Epithelial cell of proximal tubule (primary cell): ENCODE measurements at regions not wholly inside any gene's neighbourhood (a gene's known extent, or its start where the extent isn't known, plus 50 kb on each side); places are given as distances from the start of the nearest gene placed in this dataset.

Experiments used
- DNase-seq: peaks from one replicate; pipeline ENCODE4 v3.0.0-alpha.2; 2011; ENCODE audit warnings: low read depth
- H3K4me3 ChIP-seq: 2 replicates; pipeline ENCODE4 v1.5.1; 2011; ENCODE audit warnings: low read depth, mild to moderate bottlenecking, low read length
- CTCF ChIP-seq: conservative IDR thresholded peaks from 2 replicates; pipeline ENCODE4 v1.5.1; 2012; ENCODE audit warnings: low read depth, mild to moderate bottlenecking, low read length

- no peak for DNase-seq
- TF ChIP-seq CTCF: no peak
Measured at GRCh38 chr18:43175257-43175656, 59.8 kb upstream of the RIT2 start.

GRCh38 chr18:43170586-43170985 is 55.1 kb upstream of the RIT2 start:
- no peak overlapping the region for H3K4me3 ChIP-seq
- no peak for DNase-seq
- TF ChIP-seq CTCF: peak; percentile 21

More at GRCh38 chr18:43175257-43175656, 59.8 kb upstream of the RIT2 start:
- no peak overlapping the region for H3K4me3 ChIP-seq
